ENCODE measurements at regions not wholly inside any gene's neighbourhood (a gene's known extent, or its start where the extent isn't known, plus 50 kb on each side); places are given as distances from the start of the nearest gene placed in this dataset.

DNA sequence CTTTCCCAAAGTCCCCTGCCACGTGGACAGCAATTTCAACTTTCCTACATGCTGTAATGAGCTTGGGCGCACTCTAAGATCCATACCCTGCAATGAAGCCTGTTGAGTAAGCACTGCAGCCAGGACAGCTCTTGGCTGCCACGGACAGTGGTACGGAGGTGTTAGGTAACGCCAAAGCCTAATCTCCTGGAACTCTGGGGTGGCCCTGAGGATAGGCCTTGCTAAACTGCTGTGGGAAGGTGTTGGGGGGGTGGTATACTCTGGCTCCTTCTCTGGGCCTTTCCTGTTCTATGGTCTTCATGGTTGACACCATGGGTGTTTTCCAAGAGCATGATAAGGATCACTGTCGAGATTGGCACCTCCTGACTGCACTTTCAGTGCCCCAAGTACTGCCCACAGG, 66.4 kb upstream of the PITX1 start:
- no peak for DNase-seq
- Histone ChIP-seq H3K27me3 (replicated peaks) (no peaks in the 10 kb centered on the region), H3K4me3 (ENCODE audit: low read depth, low read length) (no peak overlapping the region), H3K36me3 (replicated peaks) (no peaks in the 10 kb centered on the region), H3K27ac (no peak overlapping the region)
- TF ChIP-seq, protein P1, sequence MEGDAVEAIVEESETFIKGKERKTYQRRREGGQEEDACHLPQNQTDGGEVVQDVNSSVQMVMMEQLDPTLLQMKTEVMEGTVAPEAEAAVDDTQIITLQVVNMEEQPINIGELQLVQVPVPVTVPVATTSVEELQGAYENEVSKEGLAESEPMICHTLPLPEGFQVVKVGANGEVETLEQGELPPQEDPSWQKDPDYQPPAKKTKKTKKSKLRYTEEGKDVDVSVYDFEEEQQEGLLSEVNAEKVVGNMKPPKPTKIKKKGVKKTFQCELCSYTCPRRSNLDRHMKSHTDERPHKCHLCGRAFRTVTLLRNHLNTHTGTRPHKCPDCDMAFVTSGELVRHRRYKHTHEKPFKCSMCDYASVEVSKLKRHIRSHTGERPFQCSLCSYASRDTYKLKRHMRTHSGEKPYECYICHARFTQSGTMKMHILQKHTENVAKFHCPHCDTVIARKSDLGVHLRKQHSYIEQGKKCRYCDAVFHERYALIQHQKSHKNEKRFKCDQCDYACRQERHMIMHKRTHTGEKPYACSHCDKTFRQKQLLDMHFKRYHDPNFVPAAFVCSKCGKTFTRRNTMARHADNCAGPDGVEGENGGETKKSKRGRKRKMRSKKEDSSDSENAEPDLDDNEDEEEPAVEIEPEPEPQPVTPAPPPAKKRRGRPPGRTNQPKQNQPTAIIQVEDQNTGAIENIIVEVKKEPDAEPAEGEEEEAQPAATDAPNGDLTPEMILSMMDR (IDR thresholded peaks at IDR 0.05; ENCODE audit: low read depth, low read length, missing control alignments), result no peak
- in situ Hi-C loops (cut with HindIII; ENCODE audit: low pct_ligation_motif_present, low sequenced_read_pairs), result no loop called here

DNA sequence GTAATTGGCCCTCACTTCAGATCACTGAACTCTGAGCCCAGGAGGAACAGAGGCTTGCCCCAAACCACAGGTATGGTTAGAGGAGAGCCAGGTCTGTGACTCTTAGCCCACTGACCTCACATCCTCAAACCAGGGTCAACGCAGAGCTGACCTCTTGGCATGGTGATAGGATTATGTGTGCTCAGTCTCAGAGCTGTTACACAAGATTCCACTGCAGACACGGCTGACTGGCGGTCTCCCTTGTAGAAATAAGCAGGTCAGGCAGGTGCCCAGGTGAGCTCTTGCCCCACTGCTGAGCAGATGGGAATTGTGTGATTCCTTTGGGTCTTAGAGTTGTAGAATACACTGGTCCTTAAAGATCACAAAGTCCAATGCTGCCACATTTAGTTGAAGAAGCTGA, 66.0 kb upstream of the PITX1 start:
- Histone ChIP-seq H3K27me3 (replicated peaks) (no peaks in the 10 kb centered on the region), H3K4me3 (ENCODE audit: low read depth, low read length) (no peak overlapping the region), H3K36me3 (replicated peaks) (no peaks in the 10 kb centered on the region), H3K27ac (no peak overlapping the region)
- in situ Hi-C loops (cut with HindIII; ENCODE audit: low pct_ligation_motif_present, low sequenced_read_pairs), result no loop called here
- TF ChIP-seq, protein P1 (IDR thresholded peaks at IDR 0.05; ENCODE audit: low read depth, low read length, missing control alignments), result no peak
- DNase-seq, result no peak

DNA sequence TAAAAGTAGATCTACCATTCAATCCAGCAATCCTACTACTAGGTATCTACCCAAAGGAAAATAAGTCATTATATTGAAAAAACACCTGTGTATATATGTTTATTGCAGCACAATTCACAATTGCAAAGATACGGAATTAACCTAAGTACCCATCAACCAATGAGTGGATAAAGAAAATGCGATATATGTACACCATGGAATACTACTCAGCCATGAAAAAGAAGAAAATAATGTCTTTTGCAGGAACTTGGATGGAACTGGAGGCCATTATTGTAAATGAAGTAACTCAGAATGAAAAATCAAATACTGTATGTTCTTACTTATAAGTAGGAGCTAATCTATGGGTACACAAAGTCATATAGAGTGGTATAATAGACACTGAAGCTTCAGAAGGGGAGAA, 63.4 kb upstream of the PITX1 start:
- Histone ChIP-seq H3K27me3 (replicated peaks) (no peaks in the 10 kb centered on the region), H3K4me3 (ENCODE audit: low read depth, low read length) (no peak overlapping the region), H3K36me3 (replicated peaks) (no peaks in the 10 kb centered on the region), H3K27ac (no peak overlapping the region)
- TF ChIP-seq, protein P1 (IDR thresholded peaks at IDR 0.05; ENCODE audit: low read depth, low read length, missing control alignments), result no peak
- DNase-seq, result no peak
- in situ Hi-C loops (cut with HindIII; ENCODE audit: low pct_ligation_motif_present, low sequenced_read_pairs), result no loop called here

DNA sequence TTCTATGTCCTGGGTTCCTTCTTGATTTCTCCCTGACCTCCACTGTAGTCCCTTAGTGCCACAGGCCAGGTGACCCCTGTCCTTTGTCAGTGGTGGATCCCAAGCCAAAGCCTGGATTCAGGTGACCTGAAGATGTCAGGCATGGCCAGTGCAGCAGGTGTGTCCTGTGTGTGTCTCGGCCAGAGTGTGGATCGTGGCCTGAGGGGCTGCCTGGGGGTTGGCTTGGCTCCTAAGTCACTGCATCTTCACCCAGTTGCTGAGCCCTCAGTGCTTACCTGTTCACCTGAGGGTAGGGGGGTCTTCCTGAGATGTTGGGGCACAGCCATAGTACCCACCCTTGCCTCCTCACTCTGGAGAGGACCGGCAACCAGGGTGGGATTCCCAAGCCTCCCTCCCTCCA, 61.8 kb upstream of the PITX1 start:
- in situ Hi-C loops (cut with HindIII; ENCODE audit: low pct_ligation_motif_present, low sequenced_read_pairs), result no loop called here
- no peaks in the 10 kb centered on the region for H3K36me3 ChIP-seq (replicated peaks)

DNA sequence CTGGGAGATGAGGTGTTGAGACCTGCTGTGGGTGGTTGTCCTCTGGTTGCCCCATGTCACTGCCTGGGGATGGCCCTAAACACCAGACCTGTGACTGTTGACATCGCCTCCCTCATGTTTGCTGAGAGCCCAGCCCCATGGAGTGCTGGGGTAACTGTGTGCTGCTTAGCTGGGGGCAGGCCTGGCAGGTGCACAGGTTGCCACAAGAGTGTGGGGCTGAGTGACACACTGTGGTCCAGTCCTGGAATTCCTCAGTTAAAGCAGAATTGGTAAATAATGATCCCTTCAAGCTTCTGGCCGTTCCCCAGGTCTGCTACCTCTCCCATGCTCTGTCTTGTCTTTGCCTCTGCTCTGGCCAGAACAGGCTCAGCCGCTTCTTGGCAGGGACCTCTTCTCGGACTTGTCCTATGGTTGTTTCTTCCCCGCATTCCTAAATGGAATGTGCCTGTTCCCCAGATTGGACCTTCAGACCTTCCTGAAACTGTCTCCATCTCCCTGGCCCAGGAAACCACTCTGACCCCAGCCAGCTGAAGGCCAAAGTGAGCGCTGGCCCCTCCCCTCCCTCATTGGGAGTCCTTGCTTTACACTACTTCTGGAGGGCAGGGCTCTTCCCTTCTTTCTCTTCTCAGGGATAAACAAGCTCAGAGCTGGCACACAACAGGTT, 61.2 kb upstream of the PITX1 start:
- Histone ChIP-seq H3K27ac (no peak overlapping the region), H3K4me3 (ENCODE audit: low read depth, low read length) (no peak overlapping the region), H3K27me3 (replicated peaks) (no peaks in the 10 kb centered on the region), H3K36me3 (replicated peaks) (no peaks in the 10 kb centered on the region)
- in situ Hi-C loops (cut with HindIII; ENCODE audit: low pct_ligation_motif_present, low sequenced_read_pairs), result no loop called here
- no peak for DNase-seq
- TF ChIP-seq, protein P1 (IDR thresholded peaks at IDR 0.05; ENCODE audit: low read depth, low read length, missing control alignments), result no peak

More for the DNA sequence above, 61.8 kb upstream of the PITX1 start:
- Histone ChIP-seq H3K27me3 (replicated peaks) (no peaks in the 10 kb centered on the region), H3K4me3 (ENCODE audit: low read depth, low read length) (no peak overlapping the region), H3K27ac (no peak overlapping the region)
- DNase-seq, result no peak
- TF ChIP-seq, protein P1 (IDR thresholded peaks at IDR 0.05; ENCODE audit: low read depth, low read length, missing control alignments), result no peak

All from brain microvascular endothelial cell (primary cell).